Body of pancreas (tissue), 4 donors: ENCODE measurements at regions not wholly inside any gene's neighbourhood (a gene's known extent, or its start where the extent isn't known, plus 50 kb on each side); places are given as distances from the start of the nearest gene placed in this dataset.
"Not testable (repeated sequence)": the region's sequence is repeated elsewhere in the genome, so short reads cannot be mapped to it uniquely, and the experiment has no call there.

Experiments used
- ATAC-seq: fragments of 150-250 bp; one replicate; pipeline ENCODE4 v1.9.1; 2016
- DNase-seq, 4 donors: peaks; one replicate each; pipeline ENCODE4 v3.0.0-alpha.2; 2019
- H3K27ac ChIP-seq, 4 donors: fragments of 200-600 bp; sonication (generic); 1 replicate in 3 of 4; 2 replicates in 1 of 4; pipeline versions ENCODE4 v1.5.1 to v1.6.1; 2016 to 2019; ENCODE audit warnings: mild to moderate bottlenecking in 1 of 4, mixed read lengths in 1 of 4, moderate library complexity in 1 of 4
- H3K27me3 ChIP-seq, 2 donors: fragments of 200-600 bp; sonication (generic); one replicate each; pipeline ENCODE4 v1.6.0; 2016; ENCODE audit warnings: mild to moderate bottlenecking in 1 of 2
- H3K36me3 ChIP-seq, 2 donors: fragments of 200-600 bp; sonication (generic); replicated peaks in 1 of 2; 2 replicates each; pipeline ENCODE4 v1.5.1; 2016; ENCODE audit warnings: low read depth in 2 of 2; ENCODE audit not compliant: insufficient read depth in 1 of 2
- H3K4me1 ChIP-seq: fragments of 200-600 bp; sonication (generic); one replicate; pipeline ENCODE4 v1.6.0; 2016
- H3K4me3 ChIP-seq, 2 donors: fragments of 200-600 bp; sonication (generic); 1 replicate in 1 of 2; 2 replicates in 1 of 2; pipeline ENCODE4 v1.5.1; 2016 to 2019
- H3K9me3 ChIP-seq, 3 donors: fragments of 200-600 bp; sonication (generic); 1 replicate in 2 of 3; 2 replicates in 1 of 3; pipeline ENCODE4 v1.5.1; 2016
- POLR2A ChIP-seq, 3 donors: fragments of 450-650 bp; IDR thresholded peaks; one replicate each; pipeline ENCODE4 v1.6.1; 2016; ENCODE audit warnings: antibody characterized with exemption in 3 of 3, mild to moderate bottlenecking in 2 of 3
- WGBS, 2 donors: methylation state at CpG; one replicate each; pipeline ENCODE4 v1.1.5; 2017; 5-methylcytosine and 5-hydroxymethylcytosine counted together
- intact Hi-C: fragments of 100-400 bp; cut with DNase I; formaldehyde crosslinking; loops from one replicate; pipeline ENCODE4 v1.15.1; 2023
- TF ChIP-seq, protein P1 (sequence below), 7 experiments: fragments of 450-650 bp in 4 of 7; fragments of 200-600 bp in 3 of 7; sonication (generic) in 3 of 7; IDR thresholded peaks; one replicate each; pipeline ENCODE4 v1.5.1; 2016 to 2019; ENCODE audit warnings: antibody characterized with exemption in 7 of 7

DNA sequence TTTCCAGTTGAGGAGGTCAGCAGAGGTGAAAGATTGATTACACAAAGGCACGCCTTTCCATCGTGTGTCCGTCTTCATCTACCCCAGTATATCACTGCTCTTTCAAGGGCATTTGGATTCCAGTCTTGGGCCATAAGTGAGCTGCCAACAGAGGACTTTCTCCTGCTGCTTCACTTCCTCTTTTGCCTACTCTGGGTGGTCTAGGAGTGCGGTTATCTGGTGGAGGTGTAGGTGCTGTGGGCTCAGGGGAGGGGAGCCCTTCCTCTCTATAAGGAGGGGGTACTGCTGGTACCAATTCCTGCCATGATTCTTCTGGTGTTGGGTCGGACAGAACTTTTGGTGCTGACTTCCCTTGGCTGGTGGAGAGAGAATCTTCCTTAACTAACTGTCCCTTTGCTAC lies 83.1 kb upstream of the VEPH1 start:
- intact Hi-C loops: no loop called here
- no peak overlapping the region for H3K4me3 ChIP-seq
- DNase-seq (no peak), ATAC-seq (no peak)
- TF ChIP-seq, protein P1, sequence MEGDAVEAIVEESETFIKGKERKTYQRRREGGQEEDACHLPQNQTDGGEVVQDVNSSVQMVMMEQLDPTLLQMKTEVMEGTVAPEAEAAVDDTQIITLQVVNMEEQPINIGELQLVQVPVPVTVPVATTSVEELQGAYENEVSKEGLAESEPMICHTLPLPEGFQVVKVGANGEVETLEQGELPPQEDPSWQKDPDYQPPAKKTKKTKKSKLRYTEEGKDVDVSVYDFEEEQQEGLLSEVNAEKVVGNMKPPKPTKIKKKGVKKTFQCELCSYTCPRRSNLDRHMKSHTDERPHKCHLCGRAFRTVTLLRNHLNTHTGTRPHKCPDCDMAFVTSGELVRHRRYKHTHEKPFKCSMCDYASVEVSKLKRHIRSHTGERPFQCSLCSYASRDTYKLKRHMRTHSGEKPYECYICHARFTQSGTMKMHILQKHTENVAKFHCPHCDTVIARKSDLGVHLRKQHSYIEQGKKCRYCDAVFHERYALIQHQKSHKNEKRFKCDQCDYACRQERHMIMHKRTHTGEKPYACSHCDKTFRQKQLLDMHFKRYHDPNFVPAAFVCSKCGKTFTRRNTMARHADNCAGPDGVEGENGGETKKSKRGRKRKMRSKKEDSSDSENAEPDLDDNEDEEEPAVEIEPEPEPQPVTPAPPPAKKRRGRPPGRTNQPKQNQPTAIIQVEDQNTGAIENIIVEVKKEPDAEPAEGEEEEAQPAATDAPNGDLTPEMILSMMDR (IDR thresholded peaks at IDR 0.05): no peak
- no peak for TF ChIP-seq POLR2A (IDR thresholded peaks at IDR 0.05)
- no peaks in the 10 kb centered on the region for H3K27me3 ChIP-seq
- H3K36me3 ChIP-seq: no peaks in the 10 kb centered on the region
- H3K4me1 ChIP-seq: no peaks in the 10 kb centered on the region
- H3K9me3 ChIP-seq: no peaks in the 10 kb centered on the region
- H3K27ac ChIP-seq: no peak overlapping the region
- 64% methylated on average over 5 of the region's 5 CpGs for WGBS, 2 donors

DNA sequence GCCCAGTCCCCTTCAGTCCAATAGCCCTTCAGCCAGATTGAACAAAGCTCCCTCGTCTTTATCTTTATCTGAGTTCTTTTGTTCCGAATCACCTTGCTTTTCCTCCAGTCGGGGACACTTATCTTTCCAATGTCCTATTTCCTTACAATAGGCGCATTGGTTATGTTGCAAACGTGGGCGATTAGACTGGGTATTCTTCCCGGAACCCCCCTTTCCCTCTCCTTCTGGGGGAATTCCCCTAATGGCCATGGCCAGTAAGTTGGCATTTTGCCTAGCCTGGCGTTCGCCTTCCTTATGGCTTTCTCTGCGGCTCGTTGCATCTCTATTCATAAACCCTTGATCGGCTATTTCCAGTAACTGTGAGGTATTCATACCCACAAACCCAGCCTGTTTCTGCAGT lies 82.2 kb upstream of the VEPH1 start:
- H3K9me3 ChIP-seq: no peaks in the 10 kb centered on the region
- ATAC-seq: no peak
- H3K36me3 ChIP-seq: no peaks in the 10 kb centered on the region
- no peaks in the 10 kb centered on the region for H3K27me3 ChIP-seq
- no peak overlapping the region for H3K27ac ChIP-seq
- intact Hi-C loops: no loop called here
- no peak overlapping the region for H3K4me3 ChIP-seq
- WGBS, 2 donors: 71 to 78% methylated on average over 12 of the region's 12 CpGs
- H3K4me1 ChIP-seq: no peaks in the 10 kb centered on the region
- DNase-seq: no peak
- no peak for TF ChIP-seq POLR2A (IDR thresholded peaks at IDR 0.05)
- TF ChIP-seq, protein P1 (IDR thresholded peaks at IDR 0.05): no peak

DNA sequence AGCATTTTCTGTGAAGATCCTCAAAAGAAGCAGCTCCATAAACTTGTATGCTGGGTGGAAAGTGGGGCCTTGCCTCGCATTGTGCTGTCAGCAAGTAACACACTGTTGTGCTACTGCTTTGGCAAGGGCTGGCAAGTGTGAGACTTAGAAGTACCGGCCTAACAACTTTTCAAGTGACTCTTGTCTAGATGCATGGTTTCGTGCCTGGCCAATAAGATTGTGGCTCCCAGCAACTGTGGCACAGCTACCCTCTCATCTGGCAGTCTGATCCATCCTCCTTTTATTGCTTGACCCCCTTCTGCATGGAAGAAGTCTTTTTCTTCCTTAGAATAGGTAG lies 79.4 kb upstream of the VEPH1 start:
- DNase-seq (no peak), ATAC-seq (no peak)
- Histone ChIP-seq H3K36me3 (no peaks in the 10 kb centered on the region), H3K27me3 (no peaks in the 10 kb centered on the region), H3K27ac (no peak overlapping the region), H3K9me3 (no peaks in the 10 kb centered on the region), H3K4me1 (no peaks in the 10 kb centered on the region), H3K4me3 (no peak overlapping the region)
- intact Hi-C loops: no loop called here
- no peak for TF ChIP-seq POLR2A (IDR thresholded peaks at IDR 0.05)
- TF ChIP-seq, protein P1 (IDR thresholded peaks at IDR 0.05): no peak
- WGBS, 2 donors: 79 to 80% methylated on average over 3 of the region's 3 CpGs

DNA sequence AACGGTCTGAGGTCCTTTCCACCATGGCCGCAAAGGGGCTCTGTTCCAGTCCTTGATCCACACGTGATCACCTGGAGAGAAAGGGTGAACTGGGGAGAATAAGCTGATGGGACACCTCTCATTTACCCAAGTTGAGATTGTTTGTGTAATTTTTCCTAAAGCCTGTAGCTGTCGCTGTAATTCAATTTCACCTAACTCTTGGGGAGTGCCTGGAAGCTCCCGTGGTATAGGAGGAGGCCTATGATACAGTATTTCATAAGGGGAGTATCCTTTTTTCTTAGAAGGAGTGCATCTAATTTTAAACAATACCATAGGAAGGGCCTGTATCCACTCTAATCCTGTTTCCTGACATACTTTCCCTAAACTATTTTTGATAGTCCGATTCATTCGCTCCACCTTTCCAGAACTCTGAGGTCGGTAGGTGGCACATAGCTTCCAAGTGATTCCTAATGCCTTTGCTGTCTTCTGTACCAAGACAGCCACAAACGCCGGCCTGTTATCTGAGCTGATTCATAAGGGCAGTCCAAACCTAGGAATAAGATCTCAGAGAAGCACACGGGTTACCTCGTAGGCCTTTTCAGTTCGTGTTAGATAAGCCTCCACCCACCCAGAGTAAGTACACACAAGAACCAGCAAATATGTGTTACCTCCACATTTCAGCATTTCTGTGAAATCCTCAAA lies 78.9 kb upstream of the VEPH1 start:
- H3K4me1 ChIP-seq, H3K9me3 ChIP-seq, H3K4me3 ChIP-seq, H3K27ac ChIP-seq, ATAC-seq, H3K36me3 ChIP-seq, DNase-seq, H3K27me3 ChIP-seq, intact Hi-C loops: not testable (repeated sequence)
- 58 to 65% methylated on average over 13 of the region's 13 CpGs for WGBS, 2 donors
- TF ChIP-seq, protein P1 (IDR thresholded peaks at IDR 0.05): peak in 1 of 7 experiments; percentile 9

DNA sequence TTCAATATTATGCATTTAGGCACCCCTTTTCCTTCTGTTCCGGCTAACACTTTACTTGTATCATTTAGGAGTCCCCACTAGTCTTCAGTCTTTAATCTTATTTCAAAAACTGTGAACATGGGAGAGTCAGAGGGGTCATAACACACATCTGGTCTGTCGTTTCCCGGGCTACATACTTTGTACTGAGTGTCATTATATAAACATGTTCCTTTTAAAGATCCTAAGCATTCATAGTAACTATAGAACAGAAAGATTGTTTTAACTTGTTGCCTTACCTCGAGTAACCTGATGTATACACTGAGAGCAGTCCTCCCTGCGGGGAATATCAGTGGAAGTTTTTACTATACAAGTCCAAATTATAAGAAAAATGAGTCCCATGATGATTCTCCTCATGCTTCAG lies 78.2 kb upstream of the VEPH1 start:
- ATAC-seq (no peak), DNase-seq (no peak)
- Histone ChIP-seq H3K36me3 (no peaks in the 10 kb centered on the region), H3K27ac (no peak overlapping the region), H3K27me3 (no peaks in the 10 kb centered on the region), H3K4me3 (no peak overlapping the region), H3K4me1 (no peaks in the 10 kb centered on the region), H3K9me3 (no peaks in the 10 kb centered on the region)
- TF ChIP-seq, protein P1 (IDR thresholded peaks at IDR 0.05): no peak
- TF ChIP-seq POLR2A (IDR thresholded peaks at IDR 0.05): no peak
- intact Hi-C loops: no loop called here
- WGBS, 2 donors: 67 to 69% methylated on average over 5 of the region's 5 CpGs
